Hypothalamus (tissue), 51 donors: ENCODE measurements at regions not wholly inside any gene's neighbourhood (a gene's known extent, or its start where the extent isn't known, plus 50 kb on each side); places are given as distances from the start of the nearest gene placed in this dataset.

Experiments
- DNase-seq, 51 donors: peaks; one replicate each; lab custom pipeline; 2025; lab: John Stamatoyannopoulos, UW

DNA sequence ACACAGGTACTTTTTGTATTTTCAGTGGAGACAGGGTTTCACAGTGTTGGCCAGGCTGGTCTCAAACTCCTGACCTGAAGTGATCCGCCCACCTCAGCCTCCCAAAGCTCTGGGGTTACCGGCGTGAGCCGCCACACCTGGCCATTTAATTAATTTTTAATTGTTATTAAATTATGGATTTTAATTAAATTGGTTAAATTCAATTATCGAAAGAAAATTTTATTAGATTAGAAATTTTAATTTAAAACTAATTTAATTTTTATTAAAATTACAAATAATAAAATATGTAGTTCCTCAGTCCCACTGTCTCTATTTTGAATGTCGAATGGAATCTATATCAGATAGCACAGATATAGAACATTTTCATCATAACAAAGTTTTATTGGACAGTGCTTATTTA is 416.5 kb downstream of the GABRG2 start:
- DNase-seq = no peak

DNA sequence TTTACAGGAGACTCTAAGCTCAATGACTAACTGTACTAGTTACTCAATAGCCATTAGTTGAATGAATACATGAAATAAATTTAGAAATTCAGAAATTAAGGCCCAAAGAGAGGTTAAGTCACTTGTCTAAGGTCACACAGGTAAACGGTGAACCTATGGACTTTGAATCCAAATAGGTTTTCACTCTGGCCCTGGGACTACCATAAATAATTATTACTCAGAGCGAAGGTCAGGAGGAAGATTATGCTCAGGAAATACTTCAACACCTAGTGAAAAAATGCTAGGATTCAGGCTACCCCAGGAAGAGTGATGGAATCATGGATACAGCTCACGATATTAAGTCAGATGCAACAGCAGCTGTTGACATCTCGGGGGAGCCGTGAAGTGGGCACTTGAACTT is 417.4 kb downstream of the GABRG2 start:
- DNase-seq = no peak

DNA sequence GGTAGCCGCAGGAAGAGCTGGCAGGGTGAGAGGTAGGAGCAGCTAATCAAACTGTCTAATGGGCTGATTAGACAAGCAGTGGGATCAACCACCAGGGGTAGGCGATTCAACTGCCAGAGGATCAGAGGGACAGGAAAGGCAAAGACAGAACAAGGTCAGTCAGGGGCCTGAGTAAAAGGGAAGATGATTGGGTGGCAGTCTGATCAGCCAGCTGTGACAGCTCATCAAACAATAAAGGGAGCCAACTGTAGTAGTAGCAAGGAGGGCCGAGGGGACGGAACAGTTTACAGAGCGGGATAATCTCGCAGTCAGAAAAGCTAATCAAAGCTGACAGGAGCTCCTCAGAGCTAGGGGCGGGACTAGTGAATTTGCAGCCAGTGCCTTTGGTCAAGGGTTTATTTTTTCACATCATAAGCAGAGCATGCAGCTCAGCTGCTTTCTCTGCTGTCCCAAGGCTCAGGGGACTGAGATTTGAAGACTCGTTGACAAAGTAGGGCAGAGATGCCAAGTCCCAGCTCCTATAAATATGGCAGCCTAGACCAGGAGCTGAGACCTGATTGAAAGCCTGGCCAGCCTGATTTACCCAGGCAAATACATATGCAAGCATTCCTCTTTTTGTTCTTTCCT is 418.2 kb downstream of the GABRG2 start:
- no peak for DNase-seq

DNA sequence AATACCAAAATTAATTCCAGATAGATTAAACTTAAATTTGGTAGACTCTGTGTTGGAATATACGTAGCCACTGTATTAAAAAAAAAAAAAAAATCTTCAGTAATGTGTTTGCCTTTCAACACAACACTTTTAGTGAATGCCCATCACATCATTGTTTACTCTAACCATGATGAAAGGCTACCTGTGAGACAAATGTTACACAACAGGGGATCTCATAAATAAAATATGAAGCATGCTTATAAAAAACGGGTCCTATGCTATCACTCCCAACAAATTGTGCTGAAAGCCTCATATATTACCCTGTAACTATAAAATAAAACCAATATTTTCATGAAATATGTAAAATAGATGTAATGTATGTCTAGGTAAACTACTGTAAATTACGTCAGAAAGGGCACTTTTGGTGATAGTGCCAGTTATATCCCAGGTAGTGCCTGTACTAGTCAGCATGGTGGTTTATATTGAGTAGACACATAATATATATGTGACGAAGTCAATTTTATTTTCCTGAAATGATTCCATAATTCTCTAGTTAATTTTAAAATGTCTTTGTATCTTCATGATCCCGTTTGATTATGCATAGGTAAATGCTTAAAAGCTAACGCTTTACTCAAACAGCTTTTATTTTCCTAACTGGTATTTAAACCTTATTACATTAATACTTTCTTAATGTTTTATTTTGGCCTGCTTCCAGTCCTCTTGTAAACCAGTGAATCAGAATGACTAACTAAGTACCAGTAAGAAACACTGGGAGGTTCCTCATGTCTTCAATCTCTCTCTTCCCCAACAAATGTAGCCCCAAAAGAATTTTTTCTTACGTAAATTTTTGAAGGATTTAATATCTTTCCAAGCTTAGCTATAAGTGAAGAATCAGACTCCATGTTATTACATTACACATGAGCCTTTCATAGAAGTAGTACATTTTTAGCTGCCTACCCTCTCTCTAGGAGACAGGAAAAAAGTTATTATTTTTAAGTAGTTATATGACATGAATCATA is 420.3 kb downstream of the GABRG2 start:
- no peak for DNase-seq

DNA sequence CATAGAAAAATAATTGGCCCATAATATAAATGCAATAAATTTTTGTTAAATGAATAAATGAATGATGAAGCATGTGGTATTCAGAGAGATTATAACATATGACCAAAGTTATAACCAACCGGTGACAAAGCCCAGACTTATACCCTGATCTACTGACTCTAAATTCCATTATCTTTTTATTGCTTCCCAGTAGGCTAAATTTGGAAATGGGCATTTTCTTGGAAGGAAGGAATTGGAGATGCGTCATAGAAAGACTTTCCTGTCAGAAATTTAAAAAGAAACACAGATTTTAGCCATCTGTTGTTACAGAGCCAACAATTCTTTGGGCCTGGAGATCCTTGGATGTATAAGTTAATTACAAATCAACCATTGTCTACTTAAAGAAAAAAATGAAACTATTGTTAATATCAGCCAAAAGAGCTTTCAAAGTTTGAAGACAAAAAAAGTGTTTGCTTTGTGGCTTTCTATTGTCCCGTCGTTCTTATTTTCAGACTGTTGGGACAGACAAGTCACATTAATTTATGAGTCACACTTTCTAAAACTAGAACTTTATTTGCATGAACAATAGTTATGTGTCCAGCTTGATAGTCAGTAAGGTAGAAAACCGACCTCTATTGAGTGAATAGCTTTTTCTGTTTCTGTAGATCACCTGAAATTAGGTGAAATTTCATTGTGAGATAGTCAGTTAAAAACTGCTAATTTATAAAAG is 428.7 kb downstream of the GABRG2 start:
- DNase-seq = no peak

DNA sequence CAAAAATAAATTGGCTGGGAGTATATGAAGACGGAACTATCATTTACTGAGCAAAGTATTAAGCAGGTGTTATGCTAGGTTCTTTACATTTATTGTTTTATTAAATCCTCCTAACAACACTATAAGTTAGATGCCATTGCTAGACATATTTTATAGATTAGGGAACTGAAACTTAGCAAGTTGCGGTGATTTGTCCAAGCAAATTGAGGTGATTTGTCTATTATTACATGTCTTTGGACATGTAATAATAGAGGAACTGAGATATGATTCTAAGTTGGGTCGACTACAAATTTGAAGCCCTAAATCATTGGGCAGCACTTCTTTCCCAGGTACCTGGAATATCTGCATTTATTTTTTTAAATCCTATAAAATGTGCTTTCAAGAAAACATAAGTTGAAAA is 429.9 kb downstream of the GABRG2 start:
- DNase-seq = no peak

DNA sequence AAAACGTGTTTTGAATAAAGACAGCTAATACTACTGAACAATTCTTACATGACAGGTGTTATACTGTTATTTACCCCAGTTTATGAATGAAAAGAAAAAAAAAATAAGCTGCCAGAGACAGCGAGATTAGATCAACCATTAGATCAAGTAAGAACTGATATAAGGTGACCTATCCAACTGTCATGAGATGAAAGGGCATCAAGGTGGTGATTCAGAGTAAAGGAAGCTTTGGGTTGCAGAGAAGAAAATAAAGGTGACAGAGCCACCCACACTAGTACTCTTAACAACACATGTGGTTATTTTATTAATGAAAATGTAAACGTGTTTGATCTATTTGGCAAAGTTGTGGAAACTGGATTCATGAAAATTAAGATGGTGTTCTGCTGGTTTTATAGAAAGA is 435.2 kb downstream of the GABRG2 start:
- no peak for DNase-seq

DNA sequence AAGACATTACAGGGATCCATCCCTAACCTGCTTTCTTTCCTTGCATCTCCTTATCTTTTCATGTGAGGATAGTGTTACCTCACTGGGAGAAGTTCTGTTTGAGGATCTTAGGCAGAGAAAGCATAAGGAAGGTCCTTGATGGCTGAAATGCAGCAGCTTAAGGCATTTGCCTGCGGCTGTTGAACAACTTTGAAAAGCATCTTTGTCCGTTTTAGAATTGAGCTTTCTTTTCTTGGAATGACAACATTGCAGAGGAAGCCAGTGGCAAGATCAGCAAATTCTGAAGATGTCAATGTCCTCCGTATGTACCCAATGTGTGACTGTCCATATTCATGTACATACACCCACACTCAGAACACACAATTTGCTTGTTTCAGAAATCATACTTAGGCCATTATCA is 436.2 kb downstream of the GABRG2 start:
- no peak for DNase-seq

DNA sequence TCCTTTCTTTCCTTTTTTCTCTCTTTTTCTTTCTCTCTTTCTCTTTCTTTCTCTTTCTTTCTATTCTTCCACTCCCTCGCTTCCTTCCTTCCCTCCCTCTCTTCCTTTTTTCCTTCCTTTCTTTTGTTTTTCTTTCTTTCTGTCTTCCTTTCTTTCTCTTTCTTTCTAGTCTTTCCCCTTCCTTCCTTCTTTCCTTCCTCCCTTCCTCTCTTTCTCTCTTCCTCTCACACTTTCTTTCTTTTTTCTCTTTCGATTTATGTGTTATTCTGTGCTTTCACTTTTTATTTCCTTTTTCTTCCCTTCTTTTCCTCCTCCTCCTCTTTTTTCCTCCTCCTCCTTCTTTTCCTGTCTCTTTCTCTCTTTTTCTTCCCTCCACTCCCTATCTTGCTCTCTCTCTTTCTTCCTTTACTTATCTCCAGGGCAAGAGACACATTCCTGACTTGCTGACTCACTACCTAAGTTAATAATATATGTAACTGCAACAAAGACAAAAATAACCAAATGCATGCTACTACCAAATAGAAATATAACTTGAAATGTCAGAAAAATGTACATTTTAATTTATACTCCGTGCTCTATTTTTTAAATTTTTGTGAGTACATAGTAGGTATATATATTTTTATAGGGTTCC is 445.5 kb downstream of the GABRG2 start:
- no peak for DNase-seq

DNA sequence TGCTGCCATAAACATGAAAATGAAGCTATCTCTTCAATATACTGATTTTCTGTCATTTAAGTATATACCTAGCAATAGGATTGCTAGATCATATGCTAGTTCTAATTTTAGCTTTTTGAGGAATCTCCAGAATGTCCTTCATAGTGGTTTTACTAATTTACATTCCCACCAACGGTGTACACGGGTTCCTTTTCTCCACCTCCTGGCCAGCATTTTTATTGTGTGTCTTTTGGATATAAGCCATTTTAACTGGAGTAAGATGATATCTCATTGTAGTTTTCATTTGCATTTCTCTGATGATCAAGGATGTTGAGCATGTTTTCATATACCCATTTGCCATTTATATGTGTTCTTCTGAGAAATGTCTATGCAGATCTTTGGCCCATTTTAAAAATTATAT is 446.5 kb downstream of the GABRG2 start:
- no peak for DNase-seq

DNA sequence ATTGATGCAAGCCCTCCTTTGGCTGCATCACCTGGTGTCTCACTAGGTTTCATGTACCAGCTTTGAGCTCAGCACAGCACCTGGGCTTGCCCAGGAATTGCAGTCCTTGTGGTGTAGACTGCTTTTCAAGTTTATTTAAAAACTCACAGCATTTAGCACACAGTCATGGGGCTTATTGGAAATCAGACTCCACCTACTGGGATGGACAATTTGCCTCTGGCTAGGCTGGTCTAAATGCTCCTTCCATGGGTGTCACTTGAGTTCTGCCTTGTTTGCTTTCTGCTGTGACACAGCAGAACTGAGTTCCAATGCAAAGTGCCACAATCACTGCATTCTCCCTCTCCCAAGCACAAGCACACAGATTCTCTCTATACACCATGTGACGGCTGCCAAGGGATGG is 453.3 kb downstream of the GABRG2 start:
- DNase-seq = no peak

DNA sequence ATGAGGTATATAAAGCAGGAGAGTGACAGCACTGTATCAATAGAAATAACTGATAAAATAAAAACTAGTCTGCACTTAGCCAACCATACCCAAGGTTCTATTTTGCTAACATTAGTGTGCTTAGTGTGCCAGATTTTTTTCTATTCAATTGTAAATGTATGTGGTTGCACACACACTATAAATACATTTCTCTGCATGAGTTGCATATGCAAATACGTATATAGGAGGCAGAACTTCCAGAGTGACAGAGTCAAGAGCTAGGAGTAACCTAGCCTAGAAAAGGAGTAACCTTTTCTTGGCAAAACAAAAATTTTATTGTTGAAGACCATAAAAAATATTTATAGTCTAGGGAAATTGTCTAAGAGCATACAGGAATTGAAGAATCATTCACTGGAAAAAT is 461.6 kb downstream of the GABRG2 start:
- no peak for DNase-seq

DNA sequence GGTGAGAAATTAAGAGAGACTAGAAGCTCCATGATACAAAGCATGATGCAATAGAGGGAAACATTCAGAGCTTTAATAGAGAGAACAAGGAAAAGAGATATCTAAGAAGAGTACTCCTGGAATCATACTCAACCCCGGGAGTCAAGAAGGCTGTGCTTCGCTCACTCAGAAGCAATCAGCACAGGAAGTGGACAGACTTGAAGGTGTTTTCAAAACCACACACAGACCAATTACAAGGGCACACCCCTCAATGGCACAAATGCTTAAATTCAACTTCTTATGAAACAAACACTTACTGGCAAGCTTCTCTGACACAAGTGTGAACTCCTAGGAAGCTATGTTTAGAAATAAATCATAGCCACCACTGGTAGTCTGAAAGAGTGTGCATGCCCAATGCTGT is 462.3 kb downstream of the GABRG2 start:
- DNase-seq = no peak

DNA sequence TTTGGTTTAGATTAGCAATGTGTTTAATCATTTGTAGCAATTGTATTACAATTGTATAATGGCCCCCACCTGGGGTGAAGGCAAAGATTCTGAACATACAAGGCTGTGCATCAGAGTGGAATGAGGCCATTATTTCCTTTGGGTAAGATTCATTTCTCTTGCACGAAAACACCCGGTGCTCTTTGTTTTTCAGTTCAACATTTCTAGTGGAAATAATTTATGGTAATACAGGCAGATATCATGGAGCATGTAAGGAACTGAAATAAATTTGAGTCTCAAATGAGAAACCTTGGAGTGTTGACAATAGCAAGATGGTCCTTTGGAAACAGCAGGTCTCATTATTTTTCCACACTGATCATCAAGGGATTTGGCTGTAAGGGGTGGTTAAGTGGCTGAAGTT is 475.9 kb downstream of the GABRG2 start:
- DNase-seq = no peak

DNA sequence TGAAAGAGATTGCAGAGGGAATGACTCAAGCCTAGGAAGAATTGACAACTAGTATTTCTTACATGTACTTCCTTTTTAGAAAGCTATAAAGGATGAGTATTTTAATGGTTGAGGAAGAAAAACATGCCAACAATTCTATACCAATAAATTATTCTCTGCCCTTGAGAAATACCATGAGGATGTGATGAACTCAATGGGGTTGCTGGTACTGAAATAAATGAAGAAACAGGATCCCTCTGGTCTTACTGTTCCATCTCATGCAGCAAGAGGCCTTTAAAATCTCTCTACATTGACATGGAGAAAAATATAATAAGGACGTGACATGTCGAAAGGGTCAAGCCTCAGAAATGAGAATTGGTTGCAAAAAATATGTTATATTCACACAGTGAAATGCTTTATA is 477.3 kb downstream of the GABRG2 start:
- no peak for DNase-seq

DNA sequence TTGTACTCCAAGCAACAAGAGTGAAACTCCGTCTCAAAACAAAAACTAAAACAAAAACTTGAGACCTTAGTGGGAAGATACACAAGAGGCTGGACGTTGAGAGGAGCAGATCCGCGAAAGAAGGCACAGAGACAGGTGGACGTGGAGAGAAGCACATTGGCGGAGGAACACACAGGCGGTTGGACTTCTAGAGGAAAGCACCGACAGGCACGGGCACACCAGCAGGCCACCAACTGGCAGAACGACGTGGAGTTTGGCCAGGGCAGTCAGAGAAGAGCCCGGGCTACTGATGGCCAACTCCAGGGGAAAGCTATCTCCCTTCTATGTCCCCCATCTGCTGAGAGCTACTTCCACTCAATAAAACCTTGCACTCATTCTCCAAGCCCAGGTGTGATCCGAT is 482.7 kb downstream of the GABRG2 start:
- no peak for DNase-seq

DNA sequence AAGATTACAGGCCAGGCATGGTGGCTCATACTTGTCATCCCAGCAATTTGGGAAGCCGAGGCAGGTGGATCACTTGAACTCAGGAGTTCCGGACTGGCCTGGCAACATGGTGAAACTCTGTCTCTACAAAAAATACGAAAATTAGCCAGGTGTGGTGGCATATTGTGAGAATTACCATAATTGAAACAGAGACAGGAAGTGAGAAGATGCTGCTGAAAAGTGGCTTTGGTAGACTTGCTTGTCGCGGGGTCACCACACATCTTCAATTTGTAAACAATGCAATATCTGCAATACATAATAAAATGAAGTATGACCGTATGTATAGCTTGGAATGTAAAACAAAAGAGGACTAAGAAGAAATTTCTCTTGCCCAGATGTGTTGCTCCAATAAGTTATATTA is 490.5 kb downstream of the GABRG2 start:
- no peak for DNase-seq

DNA sequence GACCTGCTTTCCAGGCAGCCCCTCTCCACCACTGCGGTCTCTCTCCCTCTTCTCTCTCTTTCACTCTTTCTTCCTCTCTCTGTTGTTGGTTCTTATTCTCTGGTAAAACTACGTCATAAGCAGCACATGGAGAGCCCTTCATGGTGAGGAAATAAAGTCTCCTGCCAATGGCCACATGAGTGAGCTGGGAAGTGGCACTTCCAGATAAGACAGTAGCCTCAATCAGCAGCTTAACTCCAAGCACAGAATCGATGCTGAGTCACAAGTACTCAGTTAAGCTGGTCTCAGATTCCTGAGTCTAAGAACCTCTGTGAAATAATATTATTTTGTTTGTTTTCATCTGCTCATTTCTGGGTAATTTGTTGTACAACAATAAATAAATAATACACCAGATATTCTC is 500.1 kb downstream of the GABRG2 start:
- DNase-seq = no peak

DNA sequence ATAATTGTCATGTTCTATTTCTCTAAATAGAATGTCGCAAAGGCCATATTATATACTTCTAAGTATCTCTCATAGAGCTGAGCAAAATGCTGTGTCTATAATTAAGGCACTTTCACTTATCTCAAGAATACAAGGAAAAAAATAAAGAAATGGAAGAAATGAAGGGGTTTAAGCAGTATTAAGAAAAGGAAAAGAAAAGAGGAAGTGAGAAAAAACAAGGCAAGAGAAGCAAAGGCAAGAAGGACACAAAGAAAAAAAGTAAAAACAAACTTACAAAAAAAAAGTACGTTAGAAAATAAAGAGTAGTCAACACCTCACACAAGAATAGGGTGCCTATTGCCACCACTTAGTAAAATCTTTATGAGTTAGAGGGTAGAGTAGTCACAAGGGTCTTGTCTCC is 506.2 kb downstream of the GABRG2 start:
- DNase-seq = no peak

DNA sequence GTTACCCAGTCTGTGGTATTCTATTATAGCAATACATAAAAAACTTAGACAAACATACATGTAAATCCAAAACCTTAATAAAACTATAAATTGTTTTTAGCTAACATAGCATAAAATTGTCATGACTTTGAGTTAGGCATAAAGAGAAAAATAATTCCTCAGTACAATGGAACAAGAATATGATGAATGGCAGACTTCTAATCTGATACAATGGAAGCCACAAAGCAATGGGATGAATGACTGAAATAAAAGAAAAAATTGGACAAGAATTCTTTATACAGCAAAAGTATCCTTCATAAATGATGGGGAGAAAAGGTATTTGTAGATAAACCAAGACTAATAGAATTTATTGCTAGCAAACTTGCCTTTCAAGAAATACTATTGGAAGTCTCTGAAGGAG is 524.2 kb downstream of the GABRG2 start:
- no peak for DNase-seq

DNA sequence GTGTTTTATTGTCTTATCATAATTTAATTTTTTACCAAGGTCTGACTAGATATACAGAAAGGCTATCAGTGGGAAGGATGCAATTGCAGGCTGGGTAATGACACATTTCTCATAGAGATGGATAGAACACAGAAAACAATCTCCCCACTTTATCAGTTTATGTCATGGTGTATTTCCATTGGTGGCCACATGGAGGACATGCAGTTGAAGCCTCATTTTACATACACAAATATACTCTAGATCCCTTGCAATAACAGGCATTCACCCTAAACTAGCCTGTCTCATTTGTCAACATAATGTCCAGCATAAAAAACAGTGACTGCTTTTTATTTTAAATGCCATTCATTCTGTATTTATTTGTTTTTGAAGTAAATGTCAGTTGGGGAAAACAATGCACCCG is 526.3 kb downstream of the GABRG2 start:
- DNase-seq = no peak
